ENCODE measurements at regions not wholly inside any gene's neighbourhood (a gene's known extent, or its start where the extent isn't known, plus 50 kb on each side); places are given as distances from the start of the nearest gene placed in this dataset.

DNA sequence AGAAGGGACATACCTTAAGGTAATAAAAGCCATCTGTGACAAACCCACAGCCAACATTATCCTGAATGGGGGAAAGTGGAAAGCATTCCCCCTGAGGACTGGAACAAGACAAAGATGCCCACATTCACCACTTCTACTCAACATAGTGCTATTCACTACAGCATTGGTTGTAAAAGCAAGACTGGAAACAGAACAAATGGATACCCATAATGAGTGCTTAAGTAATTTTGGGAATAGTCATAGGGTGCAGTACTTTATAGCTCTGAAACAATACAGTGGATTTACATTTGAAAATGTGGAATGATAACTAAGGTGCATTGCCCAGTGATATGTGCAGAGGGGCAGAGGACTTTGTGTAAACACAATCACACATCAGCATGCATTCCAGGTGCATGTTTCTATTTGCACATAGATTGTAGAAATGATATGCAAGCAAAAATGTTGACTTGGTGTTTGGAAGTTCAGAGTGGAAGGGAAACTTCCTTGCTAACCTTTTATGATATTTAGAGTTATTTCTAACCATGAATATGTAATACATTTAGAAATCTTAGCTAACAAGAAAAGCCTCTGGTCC is 112.3 kb downstream of the IGLL1 start:
- TF ChIP-seq SIN3A (IDR thresholded peaks at IDR 0.05; ENCODE audit: low read depth) (no peak), CTCF (IDR thresholded peaks at IDR 0.05 in 2 of 3, conservative IDR thresholded peaks at IDR 0.05 in 1 of 3; ENCODE audit: borderline replicate concordance in 1 of 3, insufficient read depth in 1 of 3, low read depth in 2 of 3, low read length in 2 of 3) (no peak)
